ENCODE measurements at regions not wholly inside any gene's neighbourhood (a gene's known extent, or its start where the extent isn't known, plus 50 kb on each side); places are given as distances from the start of the nearest gene placed in this dataset.

GRCh38 chr11:104556606-104557301, 341.5 kb downstream of the CASP12 start:
- TF ChIP-seq EGR1 (IDR thresholded peaks at IDR 0.05): no peak
- TF ChIP-seq EP300 (IDR thresholded peaks at IDR 0.05; ENCODE audit: borderline replicate concordance): no peak
- no peak for TF ChIP-seq TAF1 (IDR thresholded peaks at IDR 0.05; ENCODE audit: low read depth)
- TF ChIP-seq YY1 (IDR thresholded peaks at IDR 0.05; ENCODE audit: low read depth): no peak
- TF ChIP-seq TEAD4 (IDR thresholded peaks at IDR 0.05): no peak
- no peak for TF ChIP-seq FOXM1 (IDR thresholded peaks at IDR 0.05; ENCODE audit: borderline replicate concordance, low read depth)
- TF ChIP-seq CEBPB (IDR thresholded peaks at IDR 0.05): no peak
- no peak for TF ChIP-seq ZBTB7A (IDR thresholded peaks at IDR 0.05; ENCODE audit: low read depth)
- TF ChIP-seq REST (IDR thresholded peaks at IDR 0.05; ENCODE audit: low read depth): no peak
- no peak for TF ChIP-seq RAD21 (IDR thresholded peaks at IDR 0.05; ENCODE audit: low read depth)
- no peak for TF ChIP-seq MAX (IDR thresholded peaks at IDR 0.05)
- no peak for TF ChIP-seq USF1 (IDR thresholded peaks at IDR 0.05)
- no peak for TF ChIP-seq CREB1 (IDR thresholded peaks at IDR 0.05; ENCODE audit: low read depth)
